GM12891 (cell line): ENCODE measurements at regions not wholly inside any gene's neighbourhood (a gene's known extent, or its start where the extent isn't known, plus 50 kb on each side); places are given as distances from the start of the nearest gene placed in this dataset.

Source experiments
- PAX5 ChIP-seq: IDR thresholded peaks from 2 replicates; pipeline ENCODE4 v1.6.1; 2011; ENCODE audit warnings: low read length, moderate library complexity, mild to moderate bottlenecking; ENCODE audit not compliant: insufficient read depth, severe bottlenecking
- POLR2A ChIP-seq: IDR thresholded peaks from 2 replicates; pipeline ENCODE4 v1.6.1; 2011; ENCODE audit warnings: low read depth, low read length, control low read depth
- POLR2AphosphoS5 ChIP-seq: IDR thresholded peaks from 2 replicates; pipeline ENCODE4 v1.6.1; 2011; ENCODE audit warnings: low read depth, low read length, control low read depth
- POU2F2 ChIP-seq: IDR thresholded peaks from 2 replicates; pipeline ENCODE4 v1.6.1; 2011; ENCODE audit warnings: low read depth, mild to moderate bottlenecking, control low read depth, low read length, moderate library complexity
- SPI1 ChIP-seq: IDR thresholded peaks from 2 replicates; pipeline ENCODE4 v1.6.1; 2011; ENCODE audit warnings: low read depth, low read length, control low read depth
- TAF1 ChIP-seq: IDR thresholded peaks from 2 replicates; pipeline ENCODE4 v1.6.1; 2011; ENCODE audit warnings: low read depth, low read length, control low read depth

GRCh38 chr9:12876872-12877271 lies 102.1 kb downstream of the LURAP1L start:
- no peak for TF ChIP-seq POLR2A
- TF ChIP-seq POLR2AphosphoS5 = no peak
- TF ChIP-seq TAF1 = no peak
- no peak for TF ChIP-seq SPI1
- TF ChIP-seq POU2F2 = no peak
- no peak for TF ChIP-seq PAX5
